SK-N-SH (cell line): ENCODE measurements at regions not wholly inside any gene's neighbourhood (a gene's known extent, or its start where the extent isn't known, plus 50 kb on each side); places are given as distances from the start of the nearest gene placed in this dataset.

ENCODE experiments used
- CTCF ChIA-PET: fragments of 300-600, 350-600 bp; formaldehyde crosslinking; extraction: SDS; loops from one replicate; lab custom pipeline; 2021; lab: Yijun Ruan, JAX
- POLR2A ChIA-PET: fragments of 350-600 bp; sonication (Branson Sonifier 250); formaldehyde crosslinking; extraction: SDS; loops from one replicate; lab custom pipeline; 2020; ENCODE audit warnings: antibody characterized with exemption, inconsistent platforms; lab: Yijun Ruan, JAX
- DNase-seq: peaks from one replicate; pipeline ENCODE4 v3.0.0; 2012
- H2AFZ ChIP-seq: fragments of 200-600 bp; sonication (generic); 2 replicates; pipeline ENCODE4 v1.8.1; 2016; ENCODE audit warnings: antibody characterized with exemption, mild to moderate bottlenecking, low read depth
- H3F3A ChIP-seq: fragments of 200-600 bp; sonication (generic); replicated peaks from 2 replicates; pipeline ENCODE3; 2016; ENCODE audit warnings: antibody characterized with exemption, mild to moderate bottlenecking; ENCODE audit not compliant: insufficient read depth
- H3K27ac ChIP-seq, 2 experiments: fragments of 200-500 bp in 1 of 2; fragments of 200-600 bp in 1 of 2; sonication (Bioruptor generic) in 1 of 2; sonication (generic), shearing (Covaris generic) in 1 of 2; 2 replicates each; pipeline versions ENCODE4 v1.5.1 to v1.6.1; 2014 to 2016; ENCODE audit warnings: low read depth in 2 of 2, inconsistent platforms in 1 of 2, low read length in 1 of 2, mild to moderate bottlenecking in 1 of 2, mixed read lengths in 1 of 2
- H3K27me3 ChIP-seq: fragments of 200-600 bp; sonication (generic), shearing (Covaris generic); 2 replicates; pipeline ENCODE4 v1.6.1; 2016; ENCODE audit warnings: mixed run types; ENCODE audit not compliant: insufficient read depth
- H3K36me3 ChIP-seq, 2 experiments: fragments of 200-500 bp in 1 of 2; fragments of 200-600 bp in 1 of 2; sonication (Bioruptor generic) in 1 of 2; sonication (generic) in 1 of 2; replicated peaks in 1 of 2; 2 replicates each; pipeline versions ENCODE3 to v1.5.1; 2014 to 2016; ENCODE audit warnings: low read length in 1 of 2, mild to moderate bottlenecking in 1 of 2; ENCODE audit not compliant: insufficient read depth in 2 of 2, control insufficient read depth in 1 of 2
- H3K4me1 ChIP-seq, 2 experiments: fragments of 200-500 bp in 1 of 2; fragments of 200-600 bp in 1 of 2; sonication (Bioruptor generic) in 1 of 2; sonication (generic), shearing (Covaris generic) in 1 of 2; 2 replicates each; pipeline versions ENCODE4 v1.5.1 to v1.6.1; 2014 to 2016; ENCODE audit warnings: low read depth in 1 of 2, low read length in 1 of 2, mixed run types in 1 of 2; ENCODE audit not compliant: insufficient read depth in 2 of 2, control insufficient read depth in 1 of 2
- H3K4me2 ChIP-seq: fragments of 200-600 bp; sonication (generic), shearing (Covaris generic); 2 replicates; pipeline ENCODE4 v1.6.1; 2017; ENCODE audit warnings: mixed run types
- H3K4me3 ChIP-seq, 2 experiments: fragments of 200-500 bp in 1 of 2; fragments of 200-600 bp in 1 of 2; sonication (Bioruptor generic) in 1 of 2; sonication (generic), shearing (Covaris generic) in 1 of 2; 2 replicates each; pipeline versions ENCODE4 v1.5.1 to v1.8.1; 2014 to 2016; ENCODE audit warnings: low read depth in 2 of 2, inconsistent platforms in 1 of 2, low read length in 1 of 2, mild to moderate bottlenecking in 1 of 2, mixed read lengths in 1 of 2, moderate library complexity in 1 of 2
- H3K79me2 ChIP-seq: fragments of 200-600 bp; sonication (generic); 2 replicates; pipeline ENCODE4 v1.8.1; 2017; ENCODE audit warnings: mild to moderate bottlenecking; ENCODE audit not compliant: insufficient read depth
- H3K9ac ChIP-seq: fragments of 200-600 bp; sonication (generic); 2 replicates; pipeline ENCODE4 v1.6.1; 2017; ENCODE audit warnings: mixed run types
- H3K9me2 ChIP-seq: fragments of 200-600 bp; sonication (generic); 2 replicates; pipeline ENCODE4 v1.6.1; 2017; ENCODE audit warnings: mixed run types
- H3K9me3 ChIP-seq: fragments of 200-600 bp; sonication (generic); 2 replicates; pipeline ENCODE4 v1.6.1; 2017; ENCODE audit warnings: mixed run types, mild to moderate bottlenecking, moderate library complexity
- H4K20me1 ChIP-seq: fragments of 200-600 bp; sonication (generic); 2 replicates; pipeline ENCODE4 v1.6.1; 2017; ENCODE audit warnings: mild to moderate bottlenecking, mixed run types; ENCODE audit not compliant: insufficient read depth
- CHD2 ChIP-seq: fragments of 150-350 bp; IDR thresholded peaks from 2 replicates; pipeline ENCODE4 v1.6.1; 2018; ENCODE audit warnings: low read length; ENCODE audit not compliant: partially characterized antibody
- EZH2phosphoT487 ChIP-seq: fragments of 200-600 bp; sonication (generic); IDR thresholded peaks from 2 replicates; pipeline ENCODE4 v1.6.1; 2017; ENCODE audit warnings: low read depth, mixed run types, mild to moderate bottlenecking, antibody characterized with exemption, moderate library complexity, borderline replicate concordance
- FOSL2 ChIP-seq: IDR thresholded peaks from 2 replicates; pipeline ENCODE4 v1.4.0; 2012; ENCODE audit warnings: low read depth, mild to moderate bottlenecking, moderate library complexity, borderline replicate concordance
- MXI1 ChIP-seq: IDR thresholded peaks from 2 replicates; pipeline ENCODE4 v1.6.1; 2012; ENCODE audit warnings: mild to moderate bottlenecking, low read depth, low read length, improper control_type of control experiment
- RAD21 ChIP-seq: IDR thresholded peaks from 2 replicates; pipeline ENCODE4 v1.6.1; 2012; ENCODE audit warnings: mild to moderate bottlenecking, low read length
- RCOR1 ChIP-seq: fragments of 150-350 bp; IDR thresholded peaks from 2 replicates; pipeline ENCODE4 v1.6.1; 2017; ENCODE audit warnings: antibody characterized with exemption, low read length
- RFX5 ChIP-seq: IDR thresholded peaks from 2 replicates; pipeline ENCODE4 v1.6.1; 2012; ENCODE audit warnings: mild to moderate bottlenecking, improper control_type of control experiment, low read length
- RXRA ChIP-seq: IDR thresholded peaks from 2 replicates; pipeline ENCODE4 v1.4.0; 2012; ENCODE audit warnings: low read depth, mild to moderate bottlenecking, borderline replicate concordance
- TAF1 ChIP-seq: IDR thresholded peaks from 2 replicates; pipeline ENCODE4 v1.6.1; 2012; ENCODE audit warnings: low read depth, mild to moderate bottlenecking, low read length, moderate library complexity, borderline replicate concordance
- TCF12 ChIP-seq: IDR thresholded peaks from 2 replicates; pipeline ENCODE4 v1.4.0; 2012
- TEAD4 ChIP-seq: IDR thresholded peaks from 2 replicates; pipeline ENCODE4 v1.4.0; 2012; ENCODE audit warnings: mild to moderate bottlenecking, borderline replicate concordance; ENCODE audit not compliant: insufficient read depth
- whole genome bisulfite sequencing: methylation state at CpG from one replicate; pipeline ENCODE4 v1.1.6; 2017; ENCODE audit warnings: low lambda C conversion rate; 5-methylcytosine and 5-hydroxymethylcytosine counted together
- TF ChIP-seq, protein P1 (sequence below): fragments of 200-600 bp; sonication (generic); IDR thresholded peaks from 2 replicates; pipeline ENCODE4 v1.6.1; 2017; ENCODE audit warnings: antibody characterized with exemption, mild to moderate bottlenecking, moderate library complexity
- TF ChIP-seq, protein P2 (sequence below): IDR thresholded peaks from 2 replicates; pipeline ENCODE4; 2012

- no peaks in the 10 kb centered on the region for H3K9me2 ChIP-seq
- 15% methylated on average over 3 of the region's 3 CpGs for WGBS
- CTCF ChIA-PET: interaction anchor here (0.7 kb wide), 1 partner anchor 67 kb away, joined by 4 read pairs; no protein-coding TSS in a partner anchor
Observed at GRCh38 chr11:107157146-107157808, 139.0 kb upstream of the GUCY1A2 start.

GRCh38 chr11:107151579-107151978 lies 133.3 kb upstream of the GUCY1A2 start:
- CTCF ChIA-PET: no interaction called here
- DNase-seq: no peak
- Histone ChIP-seq H2AFZ (no peak overlapping the region), H3F3A (no peaks in the 10 kb centered on the region), H3K9ac (no peak overlapping the region), H3K9me3 (no peaks in the 10 kb centered on the region), H3K27ac (no peak overlapping the region), H3K4me2 (no peak overlapping the region), H3K4me1 (no peaks in the 10 kb centered on the region), H3K27me3 (no peaks in the 10 kb centered on the region), H3K4me3 (no peak overlapping the region), H3K36me3 (no peaks in the 10 kb centered on the region), H3K9me2 (no peaks in the 10 kb centered on the region), H4K20me1 (no peaks in the 10 kb centered on the region), H3K79me2 (no peaks in the 10 kb centered on the region)
- TF ChIP-seq TAF1 (no peak), RCOR1 (no peak), CHD2 (no peak), TEAD4 (no peak), RAD21 (no peak), RFX5 (no peak), FOSL2 (no peak), EZH2phosphoT487 (no peak), TCF12 (no peak)
- TF ChIP-seq, protein P1, sequence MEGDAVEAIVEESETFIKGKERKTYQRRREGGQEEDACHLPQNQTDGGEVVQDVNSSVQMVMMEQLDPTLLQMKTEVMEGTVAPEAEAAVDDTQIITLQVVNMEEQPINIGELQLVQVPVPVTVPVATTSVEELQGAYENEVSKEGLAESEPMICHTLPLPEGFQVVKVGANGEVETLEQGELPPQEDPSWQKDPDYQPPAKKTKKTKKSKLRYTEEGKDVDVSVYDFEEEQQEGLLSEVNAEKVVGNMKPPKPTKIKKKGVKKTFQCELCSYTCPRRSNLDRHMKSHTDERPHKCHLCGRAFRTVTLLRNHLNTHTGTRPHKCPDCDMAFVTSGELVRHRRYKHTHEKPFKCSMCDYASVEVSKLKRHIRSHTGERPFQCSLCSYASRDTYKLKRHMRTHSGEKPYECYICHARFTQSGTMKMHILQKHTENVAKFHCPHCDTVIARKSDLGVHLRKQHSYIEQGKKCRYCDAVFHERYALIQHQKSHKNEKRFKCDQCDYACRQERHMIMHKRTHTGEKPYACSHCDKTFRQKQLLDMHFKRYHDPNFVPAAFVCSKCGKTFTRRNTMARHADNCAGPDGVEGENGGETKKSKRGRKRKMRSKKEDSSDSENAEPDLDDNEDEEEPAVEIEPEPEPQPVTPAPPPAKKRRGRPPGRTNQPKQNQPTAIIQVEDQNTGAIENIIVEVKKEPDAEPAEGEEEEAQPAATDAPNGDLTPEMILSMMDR: no peak
- TF ChIP-seq, protein P2, sequence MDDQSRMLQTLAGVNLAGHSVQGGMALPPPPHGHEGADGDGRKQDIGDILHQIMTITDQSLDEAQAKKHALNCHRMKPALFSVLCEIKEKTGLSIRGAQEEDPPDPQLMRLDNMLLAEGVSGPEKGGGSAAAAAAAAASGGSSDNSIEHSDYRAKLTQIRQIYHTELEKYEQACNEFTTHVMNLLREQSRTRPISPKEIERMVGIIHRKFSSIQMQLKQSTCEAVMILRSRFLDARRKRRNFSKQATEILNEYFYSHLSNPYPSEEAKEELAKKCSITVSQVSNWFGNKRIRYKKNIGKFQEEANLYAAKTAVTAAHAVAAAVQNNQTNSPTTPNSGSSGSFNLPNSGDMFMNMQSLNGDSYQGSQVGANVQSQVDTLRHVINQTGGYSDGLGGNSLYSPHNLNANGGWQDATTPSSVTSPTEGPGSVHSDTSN: no peak
- POLR2A ChIA-PET: no interaction called here

More at GRCh38 chr11:107157146-107157808, 139.0 kb upstream of the GUCY1A2 start:
- Histone ChIP-seq H4K20me1 (no peaks in the 10 kb centered on the region), H3K4me3 (no peak overlapping the region), H3K9ac (no peak overlapping the region)
- DNase-seq: no peak
- TF ChIP-seq MXI1 (no peak), RXRA (no peak)
- TF ChIP-seq, all 33 proteins: peak for 0
- no peak overlapping the region for H2AFZ ChIP-seq
- POLR2A ChIA-PET: no interaction called here
- no peaks in the 10 kb centered on the region for H3K9me3 ChIP-seq
- no peak overlapping the region for H3K27ac ChIP-seq
- H3K4me1 ChIP-seq: no peaks in the 10 kb centered on the region
- H3K27me3 ChIP-seq: no peaks in the 10 kb centered on the region
- no peak overlapping the region for H3K4me2 ChIP-seq
- no peaks in the 10 kb centered on the region for H3F3A ChIP-seq
- H3K79me2 ChIP-seq: no peaks in the 10 kb centered on the region
- H3K36me3 ChIP-seq: no peaks in the 10 kb centered on the region
